GM20000 (cell line): ENCODE measurements at regions not wholly inside any gene's neighbourhood (a gene's known extent, or its start where the extent isn't known, plus 50 kb on each side); places are given as distances from the start of the nearest gene placed in this dataset.

Experiments used
- DNase-seq: peaks from one replicate; pipeline ENCODE4 v3.0.0; 2012; ENCODE audit warnings: low spot score
- TF ChIP-seq, protein P1 (sequence below): IDR thresholded peaks from 2 replicates; pipeline ENCODE4 v1.5.1; 2012; ENCODE audit warnings: mild to moderate bottlenecking, control low read depth; ENCODE audit errors: extremely low read depth, missing control alignments

DNA sequence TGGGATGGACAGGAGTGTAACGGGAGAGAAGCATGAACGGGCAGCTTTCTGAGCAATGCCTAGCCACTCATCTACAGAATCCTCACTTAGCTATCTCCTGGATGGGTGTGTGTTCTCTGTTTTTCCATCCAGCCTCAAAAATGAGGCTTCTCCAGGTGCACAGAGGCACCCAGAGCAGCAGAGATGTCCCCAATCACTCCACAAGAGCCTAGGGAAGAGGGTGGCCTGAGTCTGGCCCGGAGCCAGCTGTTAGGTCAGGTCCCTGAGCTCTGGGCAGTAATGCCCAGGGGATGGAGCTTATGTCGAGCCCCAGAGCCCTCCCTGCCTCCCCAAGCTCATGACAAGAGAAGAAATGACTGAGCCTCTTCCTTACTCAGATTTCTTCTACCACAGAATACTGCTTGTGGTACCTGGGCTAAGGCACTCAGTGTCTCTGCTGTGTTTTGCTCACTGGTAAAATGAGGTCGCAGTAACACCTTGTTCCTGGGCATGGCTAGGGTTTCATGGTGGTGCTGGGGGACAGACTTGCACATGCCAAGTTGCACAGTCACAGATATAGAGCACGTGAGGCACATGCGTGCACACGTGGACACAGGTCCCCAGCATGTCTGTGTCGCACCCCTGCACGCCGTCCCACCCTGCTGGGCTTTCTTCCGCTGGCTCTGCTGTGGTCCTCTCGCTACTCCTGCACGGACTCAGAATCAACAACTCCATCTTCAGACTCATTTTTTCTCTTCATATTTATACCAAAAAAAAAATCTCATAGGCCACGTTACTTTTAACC, 86.6 kb upstream of the SOX1 start:
- DNase-seq: no peak
- TF ChIP-seq, protein P1, sequence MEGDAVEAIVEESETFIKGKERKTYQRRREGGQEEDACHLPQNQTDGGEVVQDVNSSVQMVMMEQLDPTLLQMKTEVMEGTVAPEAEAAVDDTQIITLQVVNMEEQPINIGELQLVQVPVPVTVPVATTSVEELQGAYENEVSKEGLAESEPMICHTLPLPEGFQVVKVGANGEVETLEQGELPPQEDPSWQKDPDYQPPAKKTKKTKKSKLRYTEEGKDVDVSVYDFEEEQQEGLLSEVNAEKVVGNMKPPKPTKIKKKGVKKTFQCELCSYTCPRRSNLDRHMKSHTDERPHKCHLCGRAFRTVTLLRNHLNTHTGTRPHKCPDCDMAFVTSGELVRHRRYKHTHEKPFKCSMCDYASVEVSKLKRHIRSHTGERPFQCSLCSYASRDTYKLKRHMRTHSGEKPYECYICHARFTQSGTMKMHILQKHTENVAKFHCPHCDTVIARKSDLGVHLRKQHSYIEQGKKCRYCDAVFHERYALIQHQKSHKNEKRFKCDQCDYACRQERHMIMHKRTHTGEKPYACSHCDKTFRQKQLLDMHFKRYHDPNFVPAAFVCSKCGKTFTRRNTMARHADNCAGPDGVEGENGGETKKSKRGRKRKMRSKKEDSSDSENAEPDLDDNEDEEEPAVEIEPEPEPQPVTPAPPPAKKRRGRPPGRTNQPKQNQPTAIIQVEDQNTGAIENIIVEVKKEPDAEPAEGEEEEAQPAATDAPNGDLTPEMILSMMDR: no peak

DNA sequence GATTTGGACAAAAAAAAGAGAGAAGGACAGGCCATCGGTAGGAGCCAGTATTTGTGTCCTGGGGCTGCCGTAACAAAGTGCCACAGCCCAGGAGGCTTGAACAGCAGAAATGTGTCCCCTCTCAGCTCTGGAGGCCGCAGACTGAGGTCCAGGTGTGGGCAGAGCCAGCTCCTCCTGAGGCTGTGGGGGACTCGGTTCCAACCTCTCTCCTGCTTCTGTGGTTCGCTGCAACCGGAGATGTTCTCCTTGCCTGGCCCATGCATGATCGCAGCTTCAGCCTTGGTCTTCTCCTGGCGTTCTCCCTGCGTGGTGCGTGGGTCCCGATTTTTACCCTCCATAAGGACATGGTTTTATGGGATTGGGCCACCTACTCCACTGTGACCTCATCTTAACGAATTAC, 85.9 kb upstream of the SOX1 start:
- DNase-seq: no peak
- TF ChIP-seq, protein P1: no peak

DNA sequence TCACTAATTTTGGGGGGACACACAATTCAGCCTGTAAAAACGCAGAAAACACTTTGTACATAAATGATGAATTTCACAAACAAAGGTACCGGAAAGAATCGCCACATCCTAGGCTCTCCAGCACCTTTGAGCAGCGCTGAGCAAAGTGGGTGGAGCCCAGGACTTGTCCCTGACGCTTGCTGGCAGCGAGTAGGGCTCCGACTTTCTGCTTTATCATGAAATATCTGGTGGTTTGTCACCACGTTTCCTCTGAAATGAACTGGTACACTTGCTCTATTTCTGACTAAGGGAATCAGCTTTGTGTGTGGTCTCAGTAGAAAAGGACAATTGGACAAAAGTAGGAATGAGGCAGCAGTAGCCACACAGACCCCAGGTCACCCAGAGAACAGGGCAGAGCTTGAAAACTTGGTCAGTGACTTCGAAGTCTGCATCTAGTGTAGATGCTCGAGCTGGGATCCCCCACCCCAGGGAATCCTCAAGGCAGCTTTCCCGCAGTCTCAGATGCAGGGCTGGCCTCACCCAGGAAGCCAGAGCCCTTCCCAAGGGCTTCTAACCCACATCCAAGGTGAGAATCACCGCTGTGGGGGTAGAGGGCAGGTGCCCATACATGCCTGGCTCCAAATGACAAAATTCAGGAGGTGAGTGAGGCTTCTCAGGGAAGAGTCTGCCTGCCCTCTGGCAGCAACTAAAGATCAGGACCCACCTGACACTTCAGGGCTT, 85.3 kb upstream of the SOX1 start:
- no peak for DNase-seq

DNA sequence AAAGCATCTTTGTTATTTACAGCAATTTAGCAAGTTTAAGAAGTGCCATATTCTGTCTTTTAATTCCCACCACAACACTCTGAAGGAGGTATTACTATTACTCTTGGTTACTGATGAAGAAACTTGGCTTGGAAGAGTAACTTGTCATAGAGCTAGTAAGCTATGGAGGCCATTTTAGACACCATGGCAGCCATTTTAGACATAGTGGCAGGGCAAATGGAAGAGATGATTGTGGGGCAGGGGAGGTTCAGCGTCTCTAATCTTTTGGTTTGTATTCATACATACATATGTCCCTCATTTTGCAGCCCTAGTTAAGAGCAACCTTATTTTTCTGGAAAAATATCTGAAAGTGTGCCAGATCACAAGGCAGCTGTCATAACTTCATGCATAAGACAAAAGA, 82.6 kb upstream of the SOX1 start:
- TF ChIP-seq, protein P1: no peak

More for the DNA sequence above, 85.3 kb upstream of the SOX1 start:
- TF ChIP-seq, protein P1: no peak

DNA sequence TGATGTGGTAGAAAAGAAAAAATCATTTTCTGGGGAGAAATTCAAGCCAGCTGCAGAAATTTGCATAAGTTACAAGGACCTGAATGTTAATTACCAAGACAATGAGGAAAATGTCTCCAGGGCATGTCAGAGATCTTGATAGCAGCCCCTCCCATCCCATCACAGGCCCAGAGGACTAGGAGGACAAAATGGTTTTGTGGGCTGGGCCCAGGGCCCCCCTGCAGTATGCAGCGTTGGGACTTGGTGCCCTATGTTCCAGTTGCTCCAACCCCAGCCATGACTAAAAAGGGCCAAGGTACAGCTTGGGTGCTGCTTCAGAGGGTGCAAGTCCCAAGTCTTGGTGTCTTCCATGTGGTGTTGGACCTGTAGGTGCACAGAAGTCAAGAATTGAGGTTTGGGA, 76.6 kb upstream of the SOX1 start:
- DNase-seq: no peak
- TF ChIP-seq, protein P1: no peak

More for the DNA sequence above, 82.6 kb upstream of the SOX1 start:
- no peak for DNase-seq

DNA sequence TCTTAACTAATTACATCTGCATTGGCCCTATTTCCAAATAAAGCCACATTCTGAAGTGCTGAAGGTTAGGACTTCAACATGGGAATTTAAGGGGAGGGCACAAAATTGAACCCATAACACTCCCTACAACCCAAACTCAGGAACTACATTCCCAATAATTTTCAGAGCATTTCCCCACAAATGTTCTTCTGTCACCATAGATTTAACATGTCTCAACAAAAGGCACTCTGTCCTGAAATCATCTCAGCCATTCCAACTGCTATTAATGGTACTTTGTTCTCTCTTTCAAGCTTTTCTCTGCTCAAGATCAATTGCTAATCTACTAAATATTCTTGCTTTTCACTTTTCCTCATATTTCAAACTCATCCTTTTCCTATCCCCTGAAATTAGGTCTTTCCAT, 74.0 kb upstream of the SOX1 start:
- TF ChIP-seq, protein P1: no peak
- no peak for DNase-seq

DNA sequence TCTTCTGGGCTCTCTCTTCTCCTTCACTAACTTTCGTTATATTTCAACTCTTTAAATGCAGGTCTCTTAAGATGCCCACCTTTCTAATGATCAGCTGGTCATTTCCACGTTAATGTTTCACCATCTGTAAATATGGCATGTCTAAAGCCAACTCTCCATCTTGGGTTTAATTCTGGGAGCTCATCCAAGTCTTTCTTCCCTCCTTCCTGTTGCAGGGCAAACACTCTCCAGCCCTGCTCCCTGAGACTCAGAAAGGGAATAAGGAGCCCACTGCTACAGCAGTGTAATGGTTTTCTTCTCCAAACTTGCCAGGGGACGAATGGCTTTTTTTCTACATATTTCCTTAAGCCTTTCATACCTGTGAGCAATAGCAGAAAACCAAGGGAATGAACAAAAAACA, 73.3 kb upstream of the SOX1 start:
- no peak for DNase-seq
- TF ChIP-seq, protein P1: no peak
